GM12878 (cell line): ENCODE measurements at regions not wholly inside any gene's neighbourhood (a gene's known extent, or its start where the extent isn't known, plus 50 kb on each side); places are given as distances from the start of the nearest gene placed in this dataset.

ENCODE experiments used
- ATAC-seq: fragments of 200-7000 bp; cut with Tn5 transposase; 3 replicates; pipeline ENCODE4 v1.9.1; 2020; ENCODE audit warnings: mild to moderate bottlenecking, moderate library complexity
- BruUV-seq: library from RNA; stranded (reverse); fragments of 400-500 nt; replicated peaks from 2 replicates; lab custom pipeline; 2021; lab: Mats Ljungman, UMichigan
- CTCF ChIA-PET: fragments of 300-600 bp; sonication (Branson Sonifier 250); formaldehyde crosslinking; extraction: SDS; loops from one replicate; lab custom pipeline; 2021; ENCODE audit warnings: inconsistent platforms; lab: Yijun Ruan, JAX
- POLR2A ChIA-PET: fragments of 350-600 bp; formaldehyde crosslinking; extraction: SDS; loops from one replicate; lab custom pipeline; 2021; ENCODE audit warnings: inconsistent platforms; lab: Charles Lee
- RAD21 ChIA-PET: fragments of 300-600 bp; sonication (Branson Sonifier 250); formaldehyde crosslinking; loops from one replicate; lab custom pipeline; 2023; ENCODE audit warnings: antibody characterized with exemption; ENCODE audit not compliant: unreplicated experiment; lab: Charles Lee
- SMC1A ChIA-PET: fragments of 300-600 bp; sonication (Branson Sonifier 250); formaldehyde crosslinking; loops from one replicate; lab custom pipeline; 2023; ENCODE audit not compliant: unreplicated experiment, uncharacterized antibody; lab: Charles Lee
- DNase-seq: peaks from one replicate; pipeline ENCODE4 v3.0.0-alpha.2; 2011; ENCODE audit warnings: low read depth, low spot score
- FAIRE-seq: peaks from 3 replicates; lab custom pipeline; 2011; peaks lifted over from hg19 to GRCh38; lab: Jason Lieb, UNC
- H2AFZ ChIP-seq: 2 replicates; pipeline ENCODE4 v1.6.0; 2011; ENCODE audit warnings: low read depth, low read length, control low read depth; ENCODE audit not compliant: control insufficient read depth
- H3K27ac ChIP-seq: 2 replicates; pipeline ENCODE4 v1.5.1; 2011; ENCODE audit warnings: control low read depth; ENCODE audit not compliant: control insufficient read depth, insufficient read depth
- H3K27me3 ChIP-seq, 2 experiments: replicated peaks in 1 of 2; 2 replicates each; pipeline versions ENCODE4 v1.6.0 to v1.6.1; 2011; ENCODE audit warnings: low read length in 1 of 2; ENCODE audit not compliant: control insufficient read depth in 2 of 2, insufficient read depth in 2 of 2
- H3K36me3 ChIP-seq, 2 experiments: 2 replicates each; pipeline ENCODE4 v1.5.1; 2011; ENCODE audit warnings: low read length in 1 of 2; ENCODE audit not compliant: control insufficient read depth in 2 of 2, insufficient read depth in 2 of 2
- H3K4me1 ChIP-seq: 2 replicates; pipeline ENCODE4 v1.6.1; 2011; ENCODE audit warnings: mild to moderate bottlenecking, low read length, moderate library complexity, mixed read lengths; ENCODE audit not compliant: control insufficient read depth, insufficient read depth
- H3K4me2 ChIP-seq: 2 replicates; pipeline ENCODE4 v1.6.0; 2011; ENCODE audit warnings: control low read depth; ENCODE audit not compliant: control insufficient read depth, insufficient read depth
- H3K4me3 ChIP-seq: fragments of 200-600 bp; sonication (generic); 2 replicates; pipeline ENCODE4 v1.5.1; 2016
- H3K79me2 ChIP-seq: 2 replicates; pipeline ENCODE4 v1.6.0; 2011; ENCODE audit warnings: low read length; ENCODE audit not compliant: control insufficient read depth, insufficient read depth
- H3K9ac ChIP-seq: 2 replicates; pipeline ENCODE4 v1.8.0; 2011; ENCODE audit warnings: low read length, control low read depth, mixed read lengths; ENCODE audit not compliant: control insufficient read depth, insufficient read depth
- H3K9me3 ChIP-seq: replicated peaks from 3 replicates; pipeline ENCODE4 v1.5.1; 2011; ENCODE audit warnings: mild to moderate bottlenecking, low read length; ENCODE audit not compliant: control insufficient read depth, insufficient read depth
- H4K20me1 ChIP-seq: 2 replicates; pipeline ENCODE4 v1.6.0; 2011; ENCODE audit not compliant: control insufficient read depth, insufficient read depth
- BCL11A ChIP-seq: IDR thresholded peaks from 2 replicates; pipeline ENCODE4 v1.6.1; 2011; ENCODE audit warnings: low read depth, low read length
- CTCF ChIP-seq, 3 experiments: IDR thresholded peaks in 2 of 3; conservative IDR thresholded peaks in 1 of 3; 2 replicates each; pipeline ENCODE4 v1.5.1; 2011; ENCODE audit warnings: low read depth in 3 of 3, low read length in 3 of 3, mild to moderate bottlenecking in 3 of 3, control low read depth in 2 of 3, moderate library complexity in 2 of 3, inconsistent platforms in 1 of 3, mixed read lengths in 1 of 3; ENCODE audit not compliant: control insufficient read depth in 2 of 3, insufficient read depth in 1 of 3; ENCODE audit errors: extremely low read depth in 1 of 3
- E2F8 ChIP-seq: fragments of 450-650 bp; IDR thresholded peaks from 2 replicates; pipeline ENCODE4 v1.6.1; 2018; ENCODE audit warnings: mild to moderate bottlenecking, low read depth, moderate library complexity; ENCODE audit not compliant: partially characterized antibody
- HDAC2 ChIP-seq: fragments of 200-600 bp; sonication (generic); IDR thresholded peaks from 2 replicates; pipeline ENCODE4 v1.6.1; 2017
- JUND ChIP-seq: IDR thresholded peaks from 2 replicates; pipeline ENCODE4 v1.6.1; 2012; ENCODE audit warnings: low read depth, mild to moderate bottlenecking, low read length, improper control_type of control experiment, moderate library complexity
- KDM1A ChIP-seq: fragments of 200-600 bp; sonication (generic); IDR thresholded peaks from 2 replicates; pipeline ENCODE4 v1.6.1; 2016; ENCODE audit warnings: borderline replicate concordance
- LARP7 ChIP-seq: fragments of 450-650 bp; IDR thresholded peaks from 2 replicates; pipeline ENCODE4 v1.6.1; 2017; ENCODE audit warnings: mild to moderate bottlenecking
- MEF2B ChIP-seq: fragments of 450-650 bp; IDR thresholded peaks from 2 replicates; pipeline ENCODE4 v1.6.1; 2018; ENCODE audit warnings: mild to moderate bottlenecking, moderate library complexity; ENCODE audit not compliant: partially characterized antibody, poor library complexity, severe bottlenecking
- MXI1 ChIP-seq: fragments of 150-350 bp; IDR thresholded peaks from 2 replicates; pipeline ENCODE4 v1.6.1; 2011; ENCODE audit warnings: low read depth, mild to moderate bottlenecking, inconsistent platforms, low read length, improper control_type of control experiment
- MYB ChIP-seq: fragments of 150-350 bp; IDR thresholded peaks from 2 replicates; pipeline ENCODE4 v1.6.1; 2014; ENCODE audit warnings: mild to moderate bottlenecking, low read depth, low read length, borderline replicate concordance
- NFYB ChIP-seq: IDR thresholded peaks from 2 replicates; pipeline ENCODE4 v1.6.1; 2011; ENCODE audit warnings: low read depth, mild to moderate bottlenecking, low read length, improper control_type of control experiment, moderate library complexity; ENCODE audit not compliant: insufficient read depth
- NR2F1 ChIP-seq: fragments of 450-650 bp; conservative IDR thresholded peaks from 2 replicates; pipeline ENCODE4 v1.6.1; 2017; ENCODE audit warnings: mild to moderate bottlenecking
- RAD21 ChIP-seq: IDR thresholded peaks from 2 replicates; pipeline ENCODE4 v1.6.1; 2011; ENCODE audit warnings: mild to moderate bottlenecking, low read depth, low read length, moderate library complexity; ENCODE audit not compliant: insufficient read depth
- RELA ChIP-seq: fragments of 450-650 bp; IDR thresholded peaks from 2 replicates; pipeline ENCODE4 v1.8.0; 2014; ENCODE audit warnings: borderline replicate concordance; ENCODE audit not compliant: partially characterized antibody
- RFX5 ChIP-seq: IDR thresholded peaks from 2 replicates; pipeline ENCODE4 v1.6.1; 2011; ENCODE audit warnings: low read depth, low read length, improper control_type of control experiment
- TBL1XR1 ChIP-seq: IDR thresholded peaks from 2 replicates; pipeline ENCODE4 v1.6.1; 2012; ENCODE audit warnings: low read depth, low read length, improper control_type of control experiment
- WGBS: methylation state at CpG from one replicate; pipeline ENCODE4 v1.1.6; 2016; ENCODE audit warnings: low lambda C conversion rate; ENCODE audit not compliant: insufficient replicate concordance, insufficient coverage; ENCODE audit errors: missing lambda C conversion rate; 5-methylcytosine and 5-hydroxymethylcytosine counted together
- in situ Hi-C: fragments of 300-500 bp; cut with MboI; formaldehyde crosslinking; loops from 9 replicates; pipeline ENCODE4 v1.14.3; 2018; ENCODE audit warnings: mixed read lengths
- intact Hi-C: fragments of 100-400 bp; cut with micrococcal nuclease; formaldehyde crosslinking; loops from one replicate; pipeline ENCODE4 v1.14.2; 2022; ENCODE audit not compliant: unreplicated experiment
- TF ChIP-seq, protein P1 (sequence below): fragments of 450-650 bp; IDR thresholded peaks from 2 replicates; pipeline ENCODE4 v1.6.1; 2016; ENCODE audit warnings: mild to moderate bottlenecking

DNA sequence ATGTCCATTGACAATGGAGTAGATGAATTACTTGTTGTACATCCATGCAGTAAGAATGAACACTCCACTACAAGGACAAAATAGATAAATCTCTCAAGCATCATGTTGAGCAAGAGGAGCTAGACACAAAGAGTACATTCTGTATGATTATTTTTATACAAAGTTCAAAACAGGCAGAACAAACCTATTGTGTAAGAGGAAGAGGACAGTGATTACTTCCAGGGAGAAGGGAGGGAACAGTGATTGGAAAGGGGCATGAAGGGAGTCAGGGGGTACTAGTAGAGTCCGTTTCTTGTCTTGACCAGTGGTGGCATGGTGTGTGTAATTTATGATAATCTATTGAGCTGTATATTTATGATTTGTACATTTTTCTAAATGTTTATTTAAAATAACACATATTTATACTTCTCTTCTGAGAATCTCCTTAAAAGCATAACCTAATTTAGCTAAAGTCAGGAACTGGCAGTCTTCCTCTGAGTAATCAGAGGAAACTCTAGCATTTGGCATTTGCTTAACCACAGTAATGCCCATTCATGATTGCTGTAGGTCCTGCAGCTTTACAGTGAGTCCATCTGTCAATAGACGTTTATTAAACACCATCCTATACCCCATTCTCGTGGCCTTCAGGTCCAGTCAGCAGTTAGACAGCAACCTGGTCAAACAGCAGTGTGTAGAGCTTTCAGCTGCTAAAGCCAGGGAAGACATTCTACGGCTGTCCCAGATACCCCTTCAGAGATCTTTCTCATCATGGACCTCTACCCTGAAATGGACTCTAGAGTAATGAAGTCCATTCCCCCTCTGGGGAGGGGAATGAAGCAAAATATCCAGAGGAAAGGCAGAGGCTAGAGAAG is 114.1 kb upstream of the GALNT2 start (continued):
- no peak for TF ChIP-seq E2F8
- TF ChIP-seq RELA: no peak
- no peak for TF ChIP-seq JUND
- no peak for TF ChIP-seq NR2F1
- TF ChIP-seq HDAC2: no peak
- no peak for TF ChIP-seq RFX5
- TF ChIP-seq, all 136 proteins: peak for 0

DNA sequence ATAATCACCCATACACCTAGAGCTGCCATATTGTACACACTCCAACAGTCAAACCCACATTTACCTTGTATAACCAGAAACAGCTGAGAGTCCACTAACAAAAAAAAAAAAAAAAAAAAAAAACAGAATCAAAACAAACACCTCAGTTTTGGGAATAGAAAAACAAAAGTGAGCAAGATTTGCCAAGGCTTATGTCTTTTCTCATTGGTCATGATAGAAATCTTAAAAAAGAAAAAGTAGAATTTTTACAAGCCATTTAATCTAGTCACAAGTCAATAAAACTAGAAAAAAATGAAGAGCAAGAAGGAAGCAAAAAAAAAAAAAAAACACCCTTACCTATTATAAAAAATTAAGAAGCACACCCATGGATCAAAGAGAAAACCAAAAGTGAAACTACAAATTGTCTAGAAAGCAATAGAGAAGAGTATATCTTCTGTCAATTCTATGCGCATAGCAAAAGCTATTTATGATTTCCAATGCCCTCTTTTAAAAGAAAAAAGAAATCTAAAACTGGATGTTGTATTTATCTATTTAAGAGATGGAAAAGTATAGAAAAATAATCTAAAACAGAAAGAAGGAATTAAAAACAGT is 113.2 kb upstream of the GALNT2 start:
- H3K79me2 ChIP-seq: no peaks in the 10 kb centered on the region
- POLR2A ChIA-PET: no interaction called here
- no peak for TF ChIP-seq MYB
- no peak for TF ChIP-seq CTCF (IDR thresholded peaks at IDR 0.05 in 2 of 3, conservative IDR thresholded peaks at IDR 0.05 in 1 of 3; ENCODE audit: control insufficient read depth in 2 of 3, extremely low read depth in 1 of 3, insufficient read depth in 1 of 3, low read depth in 3 of 3, low read length in 3 of 3)
- no peak for TF ChIP-seq KDM1A
- no peak for TF ChIP-seq LARP7
- no peak for TF ChIP-seq RAD21
- no peak for TF ChIP-seq MXI1
- no peak for TF ChIP-seq TBL1XR1
- TF ChIP-seq BCL11A: no peak
- TF ChIP-seq, protein P1, sequence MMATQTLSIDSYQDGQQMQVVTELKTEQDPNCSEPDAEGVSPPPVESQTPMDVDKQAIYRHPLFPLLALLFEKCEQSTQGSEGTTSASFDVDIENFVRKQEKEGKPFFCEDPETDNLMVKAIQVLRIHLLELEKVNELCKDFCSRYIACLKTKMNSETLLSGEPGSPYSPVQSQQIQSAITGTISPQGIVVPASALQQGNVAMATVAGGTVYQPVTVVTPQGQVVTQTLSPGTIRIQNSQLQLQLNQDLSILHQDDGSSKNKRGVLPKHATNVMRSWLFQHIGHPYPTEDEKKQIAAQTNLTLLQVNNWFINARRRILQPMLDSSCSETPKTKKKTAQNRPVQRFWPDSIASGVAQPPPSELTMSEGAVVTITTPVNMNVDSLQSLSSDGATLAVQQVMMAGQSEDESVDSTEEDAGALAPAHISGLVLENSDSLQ: no peak
- no peak for TF ChIP-seq MEF2B
- no peak for TF ChIP-seq NFYB

More for the DNA sequence above, 113.2 kb upstream of the GALNT2 start:
- ChIA-PET CTCF (no interaction called here), RAD21 (no interaction called here), SMC1A (no interaction called here)
- FAIRE-seq (no peak), DNase-seq (no peak), ATAC-seq (no peak)
- intact Hi-C loops: no loop called here
- Histone ChIP-seq H3K9me3 (no peaks in the 10 kb centered on the region), H3K36me3 (no peaks in the 10 kb centered on the region), H3K9ac (no peak overlapping the region), H3K27me3 (no peaks in the 10 kb centered on the region), H3K4me3 (no peak overlapping the region), H4K20me1 (no peaks in the 10 kb centered on the region), H2AFZ (no peak overlapping the region), H3K4me2 (no peak overlapping the region), H3K4me1 (no peaks in the 10 kb centered on the region), H3K27ac (no peak overlapping the region)
- 100% methylated on average over 1 of the region's 1 CpG for WGBS
- in situ Hi-C loops: no loop called here
- no TSS peak for BruUV-seq
